Sigmoid colon (tissue), 4 donors: ENCODE measurements at regions not wholly inside any gene's neighbourhood (a gene's known extent, or its start where the extent isn't known, plus 50 kb on each side); places are given as distances from the start of the nearest gene placed in this dataset.

Experiments
- POLR2A ChIP-seq, 2 donors: fragments of 450-650 bp; IDR thresholded peaks; one replicate each; pipeline ENCODE4 v1.6.1; 2016; ENCODE audit warnings: antibody characterized with exemption in 2 of 2, mild to moderate bottlenecking in 2 of 2, moderate library complexity in 2 of 2
- POLR2AphosphoS5 ChIP-seq, 4 donors: sonication (generic); formaldehyde crosslinking; IDR thresholded peaks; one replicate each; pipeline ENCODE4 v1.6.1; 2017; ENCODE audit warnings: antibody characterized with exemption in 4 of 4
- TF ChIP-seq, protein P1 (sequence below), 4 experiments: fragments of 450-650 bp in 3 of 4; fragments of 200-600 bp in 1 of 4; IDR thresholded peaks; one replicate each; pipeline ENCODE4 v1.5.1; 2016 to 2019; ENCODE audit warnings: antibody characterized with exemption in 4 of 4, mild to moderate bottlenecking in 3 of 4, moderate library complexity in 2 of 4

DNA sequence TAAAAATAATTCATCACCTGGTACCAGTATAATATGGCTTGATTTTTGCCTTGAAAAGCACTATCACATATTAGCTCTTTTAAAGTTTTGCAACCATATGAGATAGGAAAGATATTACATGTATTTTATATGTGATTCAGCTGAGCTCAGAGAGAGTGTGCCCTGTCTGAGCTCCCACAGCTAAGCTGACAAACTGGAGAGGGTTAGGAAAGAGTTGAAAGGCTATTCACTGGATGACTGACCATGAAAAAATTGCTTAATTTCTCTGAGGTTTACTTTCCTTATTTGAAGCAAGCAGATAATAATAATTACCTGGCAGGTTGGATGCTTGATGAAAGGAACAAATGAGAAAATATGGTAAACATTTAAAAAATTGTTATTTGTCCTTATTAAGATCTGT, 97.4 kb upstream of the CCDC80 start:
- TF ChIP-seq, protein P1, sequence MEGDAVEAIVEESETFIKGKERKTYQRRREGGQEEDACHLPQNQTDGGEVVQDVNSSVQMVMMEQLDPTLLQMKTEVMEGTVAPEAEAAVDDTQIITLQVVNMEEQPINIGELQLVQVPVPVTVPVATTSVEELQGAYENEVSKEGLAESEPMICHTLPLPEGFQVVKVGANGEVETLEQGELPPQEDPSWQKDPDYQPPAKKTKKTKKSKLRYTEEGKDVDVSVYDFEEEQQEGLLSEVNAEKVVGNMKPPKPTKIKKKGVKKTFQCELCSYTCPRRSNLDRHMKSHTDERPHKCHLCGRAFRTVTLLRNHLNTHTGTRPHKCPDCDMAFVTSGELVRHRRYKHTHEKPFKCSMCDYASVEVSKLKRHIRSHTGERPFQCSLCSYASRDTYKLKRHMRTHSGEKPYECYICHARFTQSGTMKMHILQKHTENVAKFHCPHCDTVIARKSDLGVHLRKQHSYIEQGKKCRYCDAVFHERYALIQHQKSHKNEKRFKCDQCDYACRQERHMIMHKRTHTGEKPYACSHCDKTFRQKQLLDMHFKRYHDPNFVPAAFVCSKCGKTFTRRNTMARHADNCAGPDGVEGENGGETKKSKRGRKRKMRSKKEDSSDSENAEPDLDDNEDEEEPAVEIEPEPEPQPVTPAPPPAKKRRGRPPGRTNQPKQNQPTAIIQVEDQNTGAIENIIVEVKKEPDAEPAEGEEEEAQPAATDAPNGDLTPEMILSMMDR (IDR thresholded peaks at IDR 0.05) = no peak
- TF ChIP-seq POLR2A (IDR thresholded peaks at IDR 0.05) (no peak), POLR2AphosphoS5 (IDR thresholded peaks at IDR 0.05) (no peak)
